ENCODE measurements at regions not wholly inside any gene's neighbourhood (a gene's known extent, or its start where the extent isn't known, plus 50 kb on each side); places are given as distances from the start of the nearest gene placed in this dataset.

GRCh38 chrX:78543281-78543680 is 115.8 kb downstream of the RTL3 start:
- TF ChIP-seq CTCF (IDR thresholded peaks at IDR 0.05; ENCODE audit: low read depth, low read length, missing input control) (no peak), RAD21 (IDR thresholded peaks at IDR 0.05) (no peak), ATF3 (IDR thresholded peaks at IDR 0.05) (no peak), REST (IDR thresholded peaks at IDR 0.05) (no peak), TAF1 (conservative IDR thresholded peaks at IDR 0.05) (no peak), EGR1 (IDR thresholded peaks at IDR 0.05; ENCODE audit: low read depth in 2 of 2) (no peak), SP1 (IDR thresholded peaks at IDR 0.05) (no peak)

Data from liver (tissue), 3 donors.